C4-2B (cell line): ENCODE measurements at regions not wholly inside any gene's neighbourhood (a gene's known extent, or its start where the extent isn't known, plus 50 kb on each side); places are given as distances from the start of the nearest gene placed in this dataset.

Source experiments
- ZFX ChIP-seq: fragments of 450-650 bp; IDR thresholded peaks from 2 replicates; pipeline ENCODE4 v1.6.1; 2017
- TF ChIP-seq, protein P1 (sequence below): fragments of 450-650 bp; conservative IDR thresholded peaks from 2 replicates; pipeline ENCODE4 v1.5.1; 2017; ENCODE audit warnings: mild to moderate bottlenecking

DNA sequence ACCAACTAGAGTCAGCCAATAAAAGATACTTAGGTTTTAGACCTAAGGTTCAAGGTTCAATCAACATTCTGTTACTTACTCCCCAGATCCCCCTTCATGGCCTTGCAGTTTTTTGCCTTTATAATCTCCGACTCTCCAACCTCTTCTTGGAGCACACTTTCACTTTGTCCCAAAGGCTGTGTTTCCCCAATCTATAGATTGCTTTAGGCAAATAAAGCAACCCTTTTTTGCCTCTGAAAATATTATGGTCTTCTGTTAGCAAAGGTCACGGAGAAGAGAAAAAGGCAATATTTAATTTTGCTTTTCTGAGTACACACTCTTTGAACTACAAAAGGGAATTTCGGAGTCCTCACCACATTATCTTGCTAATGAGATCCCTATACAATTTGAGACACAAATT, 268.1 kb downstream of the PLOD2 start:
- TF ChIP-seq, protein P1, sequence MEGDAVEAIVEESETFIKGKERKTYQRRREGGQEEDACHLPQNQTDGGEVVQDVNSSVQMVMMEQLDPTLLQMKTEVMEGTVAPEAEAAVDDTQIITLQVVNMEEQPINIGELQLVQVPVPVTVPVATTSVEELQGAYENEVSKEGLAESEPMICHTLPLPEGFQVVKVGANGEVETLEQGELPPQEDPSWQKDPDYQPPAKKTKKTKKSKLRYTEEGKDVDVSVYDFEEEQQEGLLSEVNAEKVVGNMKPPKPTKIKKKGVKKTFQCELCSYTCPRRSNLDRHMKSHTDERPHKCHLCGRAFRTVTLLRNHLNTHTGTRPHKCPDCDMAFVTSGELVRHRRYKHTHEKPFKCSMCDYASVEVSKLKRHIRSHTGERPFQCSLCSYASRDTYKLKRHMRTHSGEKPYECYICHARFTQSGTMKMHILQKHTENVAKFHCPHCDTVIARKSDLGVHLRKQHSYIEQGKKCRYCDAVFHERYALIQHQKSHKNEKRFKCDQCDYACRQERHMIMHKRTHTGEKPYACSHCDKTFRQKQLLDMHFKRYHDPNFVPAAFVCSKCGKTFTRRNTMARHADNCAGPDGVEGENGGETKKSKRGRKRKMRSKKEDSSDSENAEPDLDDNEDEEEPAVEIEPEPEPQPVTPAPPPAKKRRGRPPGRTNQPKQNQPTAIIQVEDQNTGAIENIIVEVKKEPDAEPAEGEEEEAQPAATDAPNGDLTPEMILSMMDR, result no peak
- TF ChIP-seq ZFX, result no peak
